ENCODE measurements at regions not wholly inside any gene's neighbourhood (a gene's known extent, or its start where the extent isn't known, plus 50 kb on each side); places are given as distances from the start of the nearest gene placed in this dataset.

DNA sequence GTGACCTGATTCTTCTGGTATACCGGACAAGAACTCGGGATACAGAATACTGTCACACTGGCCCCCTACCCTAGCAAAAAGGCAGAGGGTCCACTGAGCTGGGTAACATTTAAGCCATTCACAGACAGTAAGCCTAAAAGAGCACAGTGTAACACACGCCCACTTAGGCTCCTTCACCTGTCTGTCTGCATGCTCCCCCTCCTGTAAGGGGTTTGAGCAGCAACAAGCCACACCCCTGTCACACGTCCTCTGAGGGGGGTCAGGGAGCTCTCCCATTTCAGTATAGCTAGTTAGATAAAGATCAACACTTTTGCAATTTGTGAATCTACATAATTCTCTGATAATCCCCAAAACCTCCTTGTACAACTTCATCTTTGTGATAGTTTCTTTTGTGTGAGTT lies 586.3 kb upstream of the LMCD1 start:
- no peak for DNase-seq

DNA sequence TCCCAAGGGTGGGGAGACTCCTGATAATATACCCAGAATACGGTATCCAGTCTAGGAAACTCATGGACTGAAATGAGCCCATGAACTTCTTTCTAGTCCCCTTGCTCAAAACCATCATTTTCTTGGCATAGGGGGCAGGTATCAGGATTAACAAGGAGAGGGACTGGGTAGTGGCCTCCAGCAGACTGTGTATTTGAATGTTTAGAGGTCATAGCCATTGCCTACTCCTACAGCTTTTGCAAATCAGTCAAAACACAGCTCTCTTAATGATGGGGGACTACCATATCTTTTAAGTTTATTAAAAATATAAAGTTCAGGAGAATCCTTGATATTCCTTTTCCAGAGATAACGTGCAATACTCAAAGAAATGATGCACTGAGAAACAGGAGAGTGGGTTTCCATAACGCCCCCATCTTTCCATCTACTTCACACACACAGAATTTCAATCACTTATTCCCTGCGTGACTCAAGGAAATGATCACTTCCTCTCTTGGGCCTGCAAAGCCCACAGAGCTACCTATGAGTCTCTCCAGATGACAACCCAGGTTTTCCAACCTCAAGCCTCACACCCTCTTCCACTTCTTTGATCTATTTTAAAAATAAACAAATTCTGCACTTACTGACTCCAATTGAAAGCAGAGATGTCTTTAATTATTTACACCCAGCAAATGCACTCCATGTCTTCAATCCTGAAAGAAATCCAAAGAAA lies 584.0 kb upstream of the LMCD1 start:
- DNase-seq: no peak

DNA sequence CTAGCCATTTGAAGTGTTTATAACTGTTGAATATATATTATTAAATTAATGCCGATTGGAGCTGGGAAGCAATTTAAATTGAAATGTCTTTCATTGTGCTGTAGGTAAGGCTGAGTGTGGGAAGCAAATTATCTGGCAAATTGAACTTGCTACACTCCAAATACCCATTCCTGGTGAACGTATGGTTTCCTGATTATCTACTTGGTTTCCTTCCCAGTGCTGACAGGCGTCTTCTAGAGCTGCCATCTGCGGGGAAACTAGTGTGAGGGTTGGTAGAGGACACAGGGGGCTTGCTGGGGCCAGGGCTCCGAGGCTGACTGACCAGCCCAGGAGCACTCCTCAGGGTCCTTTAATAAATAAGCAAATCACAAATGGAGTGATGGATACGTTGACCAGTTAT lies 581.4 kb upstream of the LMCD1 start:
- DNase-seq: no peak

DNA sequence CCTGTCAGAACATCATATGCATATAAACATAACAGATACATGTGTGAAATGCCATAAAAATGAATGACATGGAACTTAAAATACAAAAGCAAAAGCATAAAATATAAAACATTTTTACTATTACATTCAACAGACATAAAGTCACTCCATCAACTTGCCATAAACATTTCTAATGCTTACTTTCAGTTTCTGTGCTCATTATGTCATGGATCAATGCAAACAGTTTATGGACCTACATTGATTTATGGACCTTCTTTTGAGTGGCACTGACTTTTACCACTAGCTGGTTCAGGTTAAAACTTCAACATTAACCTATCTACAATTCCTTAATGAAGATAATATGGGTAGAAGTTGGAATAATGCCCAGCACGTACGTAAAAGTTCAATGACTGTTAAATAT lies 577.4 kb upstream of the LMCD1 start:
- no peak for DNase-seq

DNA sequence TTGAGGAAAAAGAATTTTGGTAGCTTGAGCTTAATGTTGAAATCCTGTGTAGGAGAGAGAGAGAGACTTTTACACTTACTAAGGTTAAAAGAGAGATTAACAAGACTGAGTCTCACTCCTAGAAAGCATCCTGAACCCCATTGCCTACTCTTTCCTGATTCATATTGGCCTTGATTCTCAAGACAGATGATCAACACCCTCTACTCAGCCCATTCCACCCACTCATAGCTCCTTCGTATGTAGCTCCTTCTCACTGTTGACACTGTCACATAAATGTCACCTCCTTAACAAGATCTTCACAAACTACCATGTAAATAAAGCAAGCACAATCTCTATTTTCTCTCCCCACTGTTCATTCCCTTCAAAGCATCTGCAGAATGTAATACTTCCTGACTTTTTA lies 574.6 kb upstream of the LMCD1 start:
- DNase-seq: no peak

DNA sequence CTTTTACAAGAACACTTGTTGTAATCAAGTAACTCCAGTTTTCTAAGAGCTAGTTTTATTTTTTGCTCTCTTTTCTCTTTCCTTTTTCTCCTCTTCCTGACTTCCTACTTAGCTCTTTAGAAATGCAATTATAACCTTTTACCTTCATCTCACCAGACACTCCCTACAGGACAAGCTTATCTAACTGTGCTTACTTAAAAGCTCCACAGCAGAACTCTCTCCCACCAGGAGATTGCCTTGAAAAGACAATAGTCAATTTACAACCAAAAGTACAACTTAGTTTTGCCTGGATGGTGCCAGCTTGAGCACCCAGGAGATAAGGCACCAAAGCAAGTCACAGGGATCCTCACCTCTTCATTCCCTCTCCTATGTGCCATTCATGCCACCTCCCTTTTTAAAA lies 573.8 kb upstream of the LMCD1 start:
- DNase-seq: no peak

DNA sequence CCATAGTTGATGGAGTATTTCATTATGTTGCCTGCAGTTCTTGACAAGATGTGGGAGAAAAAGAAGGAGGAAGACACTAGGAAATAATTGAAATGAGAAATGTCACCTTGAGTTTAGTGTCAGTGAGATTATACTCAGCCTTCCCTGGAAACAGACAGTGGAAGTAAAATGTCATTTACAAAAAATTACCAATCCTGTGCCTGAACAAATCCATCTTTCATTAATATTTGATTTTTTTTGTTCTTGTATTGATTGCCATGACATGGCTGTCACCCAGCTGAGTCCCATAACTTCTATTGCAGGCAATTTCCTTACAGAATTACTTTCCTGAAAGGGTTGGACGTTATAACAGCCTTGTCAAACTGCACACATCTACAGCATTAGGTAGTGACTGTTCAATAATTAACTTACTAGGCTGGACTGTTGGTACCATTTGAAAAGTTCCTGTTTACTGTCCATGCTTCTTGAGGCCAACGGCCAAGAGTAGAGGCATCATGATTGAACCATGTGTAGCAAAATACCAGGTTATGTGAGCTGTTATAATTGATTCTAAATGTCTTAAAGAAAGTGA lies 572.2 kb upstream of the LMCD1 start:
- no peak for DNase-seq

DNA sequence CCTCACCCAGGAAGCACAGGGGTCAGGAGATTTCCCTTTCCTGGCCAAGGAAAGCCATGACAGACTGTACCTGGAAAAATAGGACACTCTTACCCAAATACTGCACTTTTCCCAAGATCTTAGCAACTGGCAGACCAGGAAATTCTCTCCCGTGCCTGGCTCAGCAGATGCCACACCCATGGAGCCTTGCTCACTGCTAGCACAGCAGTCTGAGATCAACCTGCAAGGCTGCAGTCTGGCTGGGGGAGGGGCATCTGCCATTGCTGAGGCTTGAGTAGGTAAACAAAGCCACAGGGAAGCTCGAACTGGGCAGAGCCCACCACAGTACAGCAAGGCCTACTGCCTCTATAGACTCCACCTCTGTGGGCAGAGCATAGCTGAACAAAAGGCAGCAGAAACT lies 567.3 kb upstream of the LMCD1 start:
- no peak for DNase-seq

DNA sequence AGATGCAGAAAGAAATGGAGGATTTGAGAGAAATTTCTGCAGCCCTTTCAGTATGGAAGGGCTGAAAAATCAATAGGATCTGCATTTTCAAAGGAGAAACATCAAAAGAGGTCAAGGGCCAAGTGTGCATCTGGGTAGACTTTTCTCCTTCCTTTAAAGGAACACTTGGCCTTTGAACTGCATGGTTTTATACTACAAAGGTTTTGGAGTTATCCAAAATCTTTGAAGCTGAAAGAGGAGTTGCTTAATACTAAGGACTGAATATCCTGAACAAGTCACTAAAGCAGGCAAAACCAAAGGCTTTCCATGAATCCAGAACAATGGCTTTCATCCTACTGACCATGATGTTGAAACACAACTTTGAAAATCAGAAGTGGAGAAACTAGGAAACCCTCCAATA lies 553.7 kb upstream of the LMCD1 start:
- no peak for DNase-seq

DNA sequence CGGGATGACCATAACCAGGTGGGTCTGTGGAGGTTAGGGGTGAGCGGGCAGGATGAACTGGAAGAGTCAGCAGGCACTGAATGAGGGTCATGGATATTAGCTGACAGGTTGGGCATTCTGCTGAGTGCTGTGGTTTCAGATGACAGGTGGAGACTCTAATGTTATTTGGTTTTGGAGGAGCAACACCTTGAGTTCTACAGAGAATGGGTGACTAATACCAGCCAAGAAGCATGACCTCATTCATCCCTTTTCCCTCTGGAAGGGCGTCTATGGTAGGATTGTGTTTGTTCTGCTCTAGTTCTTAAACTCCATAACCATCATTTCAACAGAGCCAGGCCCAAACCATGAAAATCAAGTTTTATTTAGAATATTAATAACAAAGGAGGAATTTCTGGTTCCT lies 550.7 kb upstream of the LMCD1 start:
- no peak for DNase-seq

DNA sequence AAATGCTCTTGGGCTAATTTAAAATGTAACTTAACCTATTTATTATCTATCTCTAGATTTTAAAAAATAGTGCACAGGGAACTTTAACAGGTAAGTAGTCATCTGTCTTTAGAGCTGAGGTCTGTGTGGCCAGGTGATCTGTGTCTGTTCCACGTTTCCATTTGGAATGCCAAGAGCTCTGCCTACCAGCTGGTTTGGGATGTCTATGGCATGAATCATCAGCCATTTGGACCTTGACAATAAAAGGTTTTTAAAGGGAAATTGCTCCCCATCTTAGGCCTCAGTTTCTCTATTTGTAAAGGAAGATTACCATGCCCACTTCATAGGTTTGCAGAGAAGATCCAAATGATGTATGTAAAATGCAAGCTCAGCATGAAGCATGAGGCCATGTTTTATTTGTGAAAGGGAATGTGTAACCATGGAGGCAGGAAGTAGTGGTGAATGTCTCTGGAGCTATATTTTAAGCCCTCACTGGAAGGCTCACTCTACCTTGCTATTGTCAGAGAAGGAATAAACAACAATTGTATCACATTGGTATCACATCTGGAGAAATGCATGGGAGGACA lies 548.1 kb upstream of the LMCD1 start:
- no peak for DNase-seq

DNA sequence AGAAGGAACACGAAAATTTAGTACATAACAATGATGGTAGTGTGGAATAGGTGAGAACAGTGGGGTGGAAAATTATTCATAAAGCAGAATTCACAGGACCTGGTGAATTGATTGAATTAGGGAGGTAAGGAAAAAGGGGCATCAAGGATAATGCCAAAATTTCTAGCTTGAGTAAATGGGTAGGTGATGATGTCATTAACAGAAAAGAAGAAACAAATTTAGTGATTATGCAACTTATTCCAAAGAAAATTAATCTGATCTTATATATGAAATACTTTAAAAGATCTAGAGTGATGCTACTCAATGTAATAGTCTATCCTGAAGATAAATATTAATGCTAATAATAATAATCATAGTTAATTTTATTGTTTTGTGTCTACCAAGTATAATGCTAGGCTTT lies 544.6 kb upstream of the LMCD1 start:
- DNase-seq: no peak

DNA sequence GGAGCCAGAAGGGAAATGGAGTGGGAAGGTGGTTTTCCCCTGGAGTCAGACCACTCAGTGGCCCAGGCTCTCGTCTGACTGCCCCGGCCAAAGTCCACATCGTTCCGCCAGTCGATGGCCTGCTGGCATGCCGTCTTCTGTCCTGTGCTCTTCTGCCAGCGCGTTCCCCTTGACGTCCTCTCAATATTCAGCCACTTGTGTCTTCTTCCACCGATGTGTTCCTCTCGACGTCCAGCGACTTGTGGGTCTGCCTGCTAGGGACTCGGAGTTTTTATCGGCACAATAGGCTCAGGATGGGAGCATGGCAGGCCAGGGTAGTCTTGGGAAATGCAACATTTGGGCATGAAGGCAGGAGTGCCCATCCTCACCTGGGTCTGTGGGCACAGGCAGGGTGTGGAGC lies 542.5 kb upstream of the LMCD1 start:
- DNase-seq: no peak

DNA sequence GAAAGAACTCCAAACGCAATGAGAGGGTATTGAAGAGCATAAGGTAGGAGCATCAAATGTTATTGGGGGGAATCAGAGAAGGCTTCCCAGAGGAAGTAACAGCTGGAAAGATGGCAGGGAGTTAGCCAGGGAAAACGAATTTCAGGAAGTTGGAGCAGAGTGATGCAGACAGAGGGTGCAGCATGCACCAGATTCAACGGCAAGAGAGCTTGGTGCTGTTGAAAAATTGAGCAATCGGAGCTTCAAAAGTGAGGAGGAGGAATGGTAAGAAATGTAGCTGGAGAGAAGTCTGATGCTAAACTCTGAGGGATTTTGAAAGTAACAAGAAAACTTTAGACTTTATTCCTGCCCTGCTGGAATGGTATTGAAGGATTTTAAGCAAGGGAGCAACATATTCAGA lies 541.0 kb upstream of the LMCD1 start:
- DNase-seq: no peak

DNA sequence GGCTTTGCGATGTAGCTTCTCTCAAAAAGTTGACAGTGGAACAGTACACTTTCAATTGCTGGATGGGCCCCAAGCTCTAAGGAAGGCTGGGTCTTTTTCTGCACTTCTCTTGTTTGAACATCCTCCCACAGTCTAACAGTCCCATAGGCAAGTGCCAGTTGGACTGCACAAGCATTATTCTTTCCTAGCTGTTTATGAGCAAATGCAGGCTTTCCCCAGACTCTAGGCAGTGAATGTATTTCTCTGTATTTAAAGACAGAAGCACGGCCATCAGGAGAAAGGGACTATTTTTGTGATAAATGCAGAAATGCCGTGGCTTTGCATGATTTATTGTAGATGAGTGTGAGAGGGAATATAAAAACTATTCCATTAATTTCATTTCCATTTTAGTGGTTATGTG lies 539.3 kb upstream of the LMCD1 start:
- DNase-seq: no peak

DNA sequence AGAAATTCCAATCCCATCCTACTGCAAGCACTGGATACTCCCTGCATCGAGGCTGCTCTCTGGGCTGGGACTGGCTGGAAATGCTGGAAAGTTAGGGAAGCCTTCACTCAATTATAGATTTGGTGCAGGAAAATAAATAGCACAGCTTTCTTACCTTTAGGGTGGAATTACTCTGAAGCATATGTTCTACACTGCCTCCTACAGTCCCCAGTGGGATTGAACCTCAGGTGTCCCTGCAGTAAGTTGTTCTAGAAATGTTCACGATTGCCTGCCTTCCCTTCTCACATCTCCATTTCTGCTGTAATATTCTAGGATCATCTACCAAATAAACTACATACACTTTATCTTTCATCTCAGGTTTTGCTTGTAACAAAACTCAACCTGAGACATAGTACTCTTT lies 536.7 kb upstream of the LMCD1 start:
- DNase-seq: no peak

DNA sequence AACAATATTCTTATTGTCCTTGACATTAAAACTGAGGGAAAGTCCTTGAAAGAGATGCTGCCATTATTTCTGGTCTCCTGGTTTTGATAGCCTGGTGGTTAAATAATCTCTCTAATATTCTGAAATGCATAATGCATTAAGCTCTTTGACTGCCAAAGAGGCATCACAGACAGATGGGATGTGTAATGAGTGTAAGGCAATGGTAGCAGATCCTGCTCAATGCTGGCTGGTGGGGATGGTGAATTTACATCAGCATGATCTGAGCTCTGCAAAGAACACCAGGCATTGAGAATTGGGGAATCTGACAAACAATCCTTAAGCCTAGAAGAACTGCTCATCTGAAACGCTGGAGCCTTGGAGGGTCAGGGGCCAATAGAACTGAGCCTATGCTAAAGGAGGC lies 528.6 kb upstream of the LMCD1 start:
- DNase-seq: no peak

DNA sequence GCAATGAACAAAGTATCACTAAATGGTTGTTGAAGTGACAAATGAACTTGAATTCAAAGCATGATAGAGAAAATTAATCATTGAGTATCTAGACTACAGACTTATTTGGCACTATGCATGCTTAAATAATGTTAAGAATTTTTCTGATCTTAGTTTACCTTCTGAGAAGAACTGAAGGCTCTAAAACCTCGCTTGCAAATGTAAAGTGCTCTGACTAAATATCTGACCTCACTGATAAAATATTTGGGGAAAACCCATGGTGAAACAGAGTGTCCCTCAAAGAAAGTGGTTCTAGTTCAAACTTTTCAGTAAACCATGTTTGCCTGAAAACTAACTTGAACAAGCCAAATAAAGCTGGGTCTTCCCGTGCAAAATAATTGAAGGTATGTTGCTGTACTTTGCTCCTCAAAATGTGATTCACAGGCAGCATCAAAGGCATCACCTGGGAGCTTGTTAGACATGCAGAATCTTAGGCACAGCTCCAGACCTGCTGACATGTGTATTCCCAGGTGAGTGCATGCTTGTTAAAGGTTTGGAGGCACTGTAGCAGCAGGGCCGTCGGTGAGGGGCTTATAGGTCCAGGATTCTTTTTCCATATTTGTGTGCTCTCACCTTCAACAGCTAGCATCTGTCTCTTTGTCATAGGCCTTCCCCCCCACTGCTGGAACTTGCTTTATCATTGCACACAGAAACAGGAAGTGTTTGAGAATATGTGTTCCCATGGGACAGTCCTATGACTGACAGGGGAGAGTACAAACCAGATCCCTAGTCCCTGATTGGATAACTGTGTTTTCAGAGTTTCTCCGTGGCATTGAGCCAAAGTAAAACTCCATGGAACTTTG lies 524.2 kb upstream of the LMCD1 start:
- DNase-seq: no peak

DNA sequence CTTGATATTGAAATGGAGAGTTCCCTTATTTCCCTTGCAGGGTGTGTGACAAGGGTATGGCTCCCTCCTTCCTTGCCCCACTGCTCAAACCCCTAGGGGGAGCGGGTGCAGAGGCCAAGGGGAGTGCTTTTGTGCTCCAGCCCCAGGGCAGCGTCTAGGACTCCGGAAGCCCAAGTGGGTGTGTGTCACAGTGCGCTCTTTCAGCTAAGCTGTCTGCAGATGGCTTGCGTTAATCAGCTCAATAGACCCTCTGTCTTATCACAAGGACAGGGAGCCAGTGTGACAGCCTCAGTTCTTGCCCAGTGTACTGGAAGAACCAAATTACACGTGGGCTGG lies 523.6 kb upstream of the LMCD1 start:
- DNase-seq: no peak

DNA sequence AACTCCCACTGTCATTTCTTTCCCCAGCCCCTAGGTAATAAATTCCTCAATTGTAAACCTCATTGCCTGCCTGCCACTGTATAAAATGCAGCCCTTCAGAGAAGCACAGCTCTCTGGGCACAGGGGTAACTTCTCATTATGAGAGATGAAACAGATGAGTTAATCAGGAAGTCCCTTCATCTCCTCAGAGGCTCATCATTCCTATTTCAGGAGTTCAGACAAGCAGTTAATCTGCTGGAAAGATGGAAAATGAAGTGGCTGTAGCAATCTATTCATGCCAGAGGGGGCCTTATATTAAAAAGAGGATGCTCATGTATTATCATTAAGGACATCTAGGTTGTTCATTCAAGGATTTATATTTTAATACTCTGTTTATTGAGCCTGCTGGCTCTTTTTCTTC lies 519.5 kb upstream of the LMCD1 start:
- no peak for DNase-seq

DNA sequence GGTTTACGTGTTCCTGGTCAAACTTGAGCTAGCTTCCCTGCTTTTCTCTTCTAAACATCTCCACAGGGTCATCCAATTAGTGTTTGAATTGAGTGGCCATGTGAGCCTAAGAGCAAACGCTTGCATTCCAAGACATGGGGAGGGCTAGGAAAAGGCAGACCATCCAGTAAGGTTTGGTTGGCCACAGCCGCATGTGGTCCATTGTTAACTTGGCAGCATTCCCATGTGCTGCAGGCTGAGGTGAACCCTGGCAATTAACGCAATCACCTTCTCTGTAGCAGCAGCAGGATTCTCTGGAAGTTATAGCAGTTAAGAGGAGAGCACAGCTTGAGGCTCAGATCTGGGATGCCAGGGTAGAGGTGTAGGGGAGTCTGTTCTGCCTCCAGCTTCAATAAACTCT lies 502.2 kb upstream of the LMCD1 start:
- no peak for DNase-seq

DNA sequence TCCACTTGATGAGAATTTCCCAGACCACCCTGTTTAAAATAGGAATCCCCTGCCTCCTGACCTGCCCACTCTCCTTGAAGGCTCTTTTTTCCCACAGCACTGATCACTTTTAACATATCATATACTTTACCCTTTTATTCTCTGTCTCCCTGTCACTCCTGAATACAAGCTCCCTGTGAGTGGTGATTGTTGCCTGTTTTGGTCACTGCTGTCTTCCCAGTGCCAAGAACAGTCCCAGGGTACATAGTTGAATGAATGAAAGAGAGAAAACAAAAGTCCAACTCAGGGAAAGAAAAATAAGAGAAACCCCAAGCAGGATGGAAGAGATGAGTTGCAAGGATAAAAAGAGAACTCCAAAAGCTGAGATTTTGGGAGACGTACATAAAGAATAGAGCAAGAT lies 500.3 kb upstream of the LMCD1 start:
- DNase-seq: no peak

DNA sequence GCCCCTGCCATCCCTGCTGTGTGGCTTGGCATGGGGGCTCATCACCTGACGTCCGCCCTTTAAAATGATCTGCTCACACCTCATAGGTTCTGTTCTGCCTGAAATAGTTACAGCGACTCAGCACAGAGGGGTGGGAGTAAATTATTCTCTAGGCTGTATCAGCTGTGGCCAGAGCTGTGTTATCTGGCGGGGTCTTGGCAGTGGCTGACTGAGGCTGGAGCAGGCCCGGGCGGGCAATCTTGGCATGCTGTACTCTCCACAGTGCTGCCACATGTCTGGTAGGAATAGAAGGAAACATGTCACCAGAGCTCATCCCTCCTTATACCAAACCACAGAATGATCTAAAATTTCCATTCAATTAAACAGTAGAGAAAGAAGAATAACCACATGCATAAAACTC lies 499.9 kb upstream of the LMCD1 start:
- no peak for DNase-seq

DNA sequence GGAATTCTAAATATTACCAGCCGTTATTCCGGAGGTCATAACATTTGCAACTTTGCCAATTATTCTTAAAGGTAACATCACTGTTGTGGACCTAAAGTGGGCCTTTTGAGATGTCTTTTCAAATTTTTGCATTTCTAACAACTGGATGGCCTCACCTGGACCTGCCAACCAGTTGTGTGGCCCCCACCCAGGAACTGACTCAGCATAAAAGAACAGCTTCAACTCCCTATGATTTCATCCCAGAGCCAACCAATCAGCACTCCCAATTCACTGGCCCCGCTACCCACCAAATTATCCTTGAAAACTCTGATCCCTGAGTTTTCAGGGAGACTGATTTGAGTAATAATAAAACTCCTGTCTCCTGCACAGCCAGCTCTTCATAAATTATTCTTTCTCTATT lies 489.7 kb upstream of the LMCD1 start:
- no peak for DNase-seq

Measured in stimulated activated CD4-positive, alpha-beta T cell treated with anti-CD3 and anti-CD28 coated beads, Interleukin-12 subunit alpha, Interleukin-12 subunit beta, amount 100 ng/mL, for 4 hours (primary cell).